GM12892 (cell line): ENCODE measurements at regions not wholly inside any gene's neighbourhood (a gene's known extent, or its start where the extent isn't known, plus 50 kb on each side); places are given as distances from the start of the nearest gene placed in this dataset.

Experiments
- POLR2A ChIP-seq: IDR thresholded peaks from 2 replicates; pipeline ENCODE4 v1.6.1; 2011; ENCODE audit warnings: low read depth, low read length, control low read depth
- POLR2AphosphoS5 ChIP-seq: IDR thresholded peaks from 2 replicates; pipeline ENCODE4 v1.6.1; 2011; ENCODE audit warnings: low read depth, low read length, control low read depth

- TF ChIP-seq POLR2A (no peak), POLR2AphosphoS5 (no peak)
Measured at GRCh38 chr10:81367132-81367531, 507.9 kb upstream of the NRG3 start.
